ENCODE measurements at regions not wholly inside any gene's neighbourhood (a gene's known extent, or its start where the extent isn't known, plus 50 kb on each side); places are given as distances from the start of the nearest gene placed in this dataset.

- Histone ChIP-seq H3K9ac (ENCODE audit: insufficient read depth in 1 of 2, low read length in 2 of 2) (no peak overlapping the region), H3K9me3 (ENCODE audit: control insufficient read depth in 4 of 4, insufficient read depth in 3 of 4, low read length in 3 of 4) (peaks cover 0 to 3% (median under 1%) of the 10 kb centered on the region in 4 donors), H3K27ac (ENCODE audit: low read depth in 1 of 2, low read length in 1 of 2) (no peak overlapping the region), H3K4me1 (ENCODE audit: control insufficient read depth in 5 of 5, insufficient read depth in 5 of 5, low read length in 5 of 5) (no peaks in the 10 kb centered on the region), H3K4me3 (no peak overlapping the region), H3K36me3 (ENCODE audit: control insufficient read depth in 4 of 4, insufficient read depth in 4 of 4, low read length in 4 of 4) (no peaks in the 10 kb centered on the region), H3K27me3 (ENCODE audit: control insufficient read depth in 3 of 3, insufficient read depth in 3 of 3, low read length in 2 of 3) (peaks cover 0 to 2% (median 0%) of the 10 kb centered on the region in 3 donors)
- no peak for DNase-seq
- 78 to 89% methylated on average over 3 of the region's 3 CpGs for WGBS, 2 donors
- ATAC-seq (ENCODE audit: insufficient read depth, low FRiP score) = no peak
- no peak for TF ChIP-seq CTCF (IDR thresholded peaks at IDR 0.05; ENCODE audit: control extremely low read depth, extremely low read depth)
Measured at GRCh38 chr18:66077066-66077465, 326.3 kb downstream of the CDH7 start.

- Histone ChIP-seq H3K9me3 (ENCODE audit: control insufficient read depth in 4 of 4, insufficient read depth in 3 of 4, low read length in 3 of 4) (no peaks in the 10 kb centered on the region), H3K4me1 (ENCODE audit: control insufficient read depth in 5 of 5, insufficient read depth in 5 of 5, low read length in 5 of 5) (no peaks in the 10 kb centered on the region), H3K9ac (ENCODE audit: insufficient read depth in 1 of 2, low read length in 2 of 2) (no peak overlapping the region), H3K4me3 (no peak overlapping the region), H3K36me3 (ENCODE audit: control insufficient read depth in 4 of 4, insufficient read depth in 4 of 4, low read length in 4 of 4) (no peaks in the 10 kb centered on the region), H3K27me3 (ENCODE audit: control insufficient read depth in 3 of 3, insufficient read depth in 3 of 3, low read length in 2 of 3) (no peaks in the 10 kb centered on the region), H3K27ac (ENCODE audit: low read depth in 1 of 2, low read length in 1 of 2) (no peak overlapping the region)
- no peak for ATAC-seq (ENCODE audit: insufficient read depth, low FRiP score)
- DNase-seq = no peak
- no peak for TF ChIP-seq CTCF (IDR thresholded peaks at IDR 0.05; ENCODE audit: control extremely low read depth, extremely low read depth)
- 86 to 90% methylated on average over 2 of the region's 2 CpGs for WGBS, 2 donors
Measured at GRCh38 chr18:66066191-66066590, 315.4 kb downstream of the CDH7 start.

GRCh38 chr18:66048406-66048805 is 297.6 kb downstream of the CDH7 start:
- Histone ChIP-seq H3K4me1 (ENCODE audit: control insufficient read depth in 5 of 5, insufficient read depth in 5 of 5, low read length in 5 of 5) (no peaks in the 10 kb centered on the region), H3K4me3 (no peak overlapping the region), H3K27ac (ENCODE audit: low read depth in 1 of 2, low read length in 1 of 2) (no peak overlapping the region), H3K9me3 (ENCODE audit: control insufficient read depth in 4 of 4, insufficient read depth in 3 of 4, low read length in 3 of 4) (no peaks in the 10 kb centered on the region), H3K9ac (ENCODE audit: insufficient read depth in 1 of 2, low read length in 2 of 2) (no peak overlapping the region), H3K27me3 (ENCODE audit: control insufficient read depth in 3 of 3, insufficient read depth in 3 of 3, low read length in 2 of 3) (no peaks in the 10 kb centered on the region), H3K36me3 (ENCODE audit: control insufficient read depth in 4 of 4, insufficient read depth in 4 of 4, low read length in 4 of 4) (no peaks in the 10 kb centered on the region)
- TF ChIP-seq CTCF (IDR thresholded peaks at IDR 0.05; ENCODE audit: control extremely low read depth, extremely low read depth) = no peak
- DNase-seq = no peak
- 86 to 89% methylated on average over 1 of the region's 1 CpG for WGBS, 2 donors
- no peak for ATAC-seq (ENCODE audit: insufficient read depth, low FRiP score)

- Histone ChIP-seq H3K27ac (ENCODE audit: low read depth in 1 of 2, low read length in 1 of 2) (no peak overlapping the region), H3K4me1 (ENCODE audit: control insufficient read depth in 5 of 5, insufficient read depth in 5 of 5, low read length in 5 of 5) (no peaks in the 10 kb centered on the region), H3K4me3 (no peak overlapping the region), H3K9me3 (ENCODE audit: control insufficient read depth in 4 of 4, insufficient read depth in 3 of 4, low read length in 3 of 4) (no peaks in the 10 kb centered on the region), H3K27me3 (ENCODE audit: control insufficient read depth in 3 of 3, insufficient read depth in 3 of 3, low read length in 2 of 3) (no peaks in the 10 kb centered on the region), H3K9ac (ENCODE audit: insufficient read depth in 1 of 2, low read length in 2 of 2) (no peak overlapping the region), H3K36me3 (ENCODE audit: control insufficient read depth in 4 of 4, insufficient read depth in 4 of 4, low read length in 4 of 4) (no peaks in the 10 kb centered on the region)
- 45 to 56% methylated on average over 2 of the region's 2 CpGs for WGBS, 2 donors
- ATAC-seq (ENCODE audit: insufficient read depth, low FRiP score) (no peak), DNase-seq (no peak)
- TF ChIP-seq CTCF (IDR thresholded peaks at IDR 0.05; ENCODE audit: control extremely low read depth, extremely low read depth) = no peak
Measured at GRCh38 chr18:66046032-66046602, 295.3 kb downstream of the CDH7 start.

All from lung (tissue), 11 donors.